ENCODE measurements at regions not wholly inside any gene's neighbourhood (a gene's known extent, or its start where the extent isn't known, plus 50 kb on each side); places are given as distances from the start of the nearest gene placed in this dataset.
A peak's percentile ranks its signal among the peaks of the same experiment; 100 is the strongest.
"Not testable (repeated sequence)": the region's sequence is repeated elsewhere in the genome, so short reads cannot be mapped to it uniquely, and the experiment has no call there.

GRCh38 chr7:155380976-155381851 lies 76.7 kb upstream of the EN2 start:
- no peak for DNase-seq
- Histone ChIP-seq H3K4me1 (peaks cover 0 to 41% (median 32%) of the 10 kb centered on the region in 4 donors), H3K4me3 (peak overlapping the region in 3 of 4 donors; percentile 13 to 37 (median 24)), H3K9me3 (no peaks in the 10 kb centered on the region), H3K36me3 (no peaks in the 10 kb centered on the region), H3K27ac (no peak overlapping the region), H3K27me3 (peaks cover 63 to 98% (median 85%) of the 10 kb centered on the region in 3 donors)
- TF ChIP-seq POLR2A (IDR thresholded peaks at IDR 0.05): no peak
- intact Hi-C loops (cut with DNase I): no loop called here
- WGBS, 2 donors: 3 to 4% methylated on average over 42 of the region's 42 CpGs

- Histone ChIP-seq H3K4me3 (peak overlapping the region in 3 of 4 donors; percentile 13 to 37 (median 24)), H3K36me3 (no peaks in the 10 kb centered on the region), H3K27me3 (peaks cover 54 to 98% (median 83%) of the 10 kb centered on the region in 3 donors), H3K27ac (no peak overlapping the region), H3K9me3 (no peaks in the 10 kb centered on the region), H3K4me1 (peaks cover 0 to 41% (median 32%) of the 10 kb centered on the region in 4 donors)
- no peak for DNase-seq
- no peak for TF ChIP-seq POLR2A (IDR thresholded peaks at IDR 0.05)
- TF ChIP-seq EP300 (IDR thresholded peaks at IDR 0.05): no peak
- no peak for TF ChIP-seq POLR2AphosphoS5 (IDR thresholded peaks at IDR 0.05)
- no peak for TF ChIP-seq CTCF (IDR thresholded peaks at IDR 0.05)
- 5 to 9% methylated on average over 75 of the region's 75 CpGs for WGBS, 2 donors
- intact Hi-C loops (cut with DNase I): no loop called here
These were observed 75.8 kb upstream of the EN2 start for GRCh38 chr7:155381852-155382801.

DNA sequence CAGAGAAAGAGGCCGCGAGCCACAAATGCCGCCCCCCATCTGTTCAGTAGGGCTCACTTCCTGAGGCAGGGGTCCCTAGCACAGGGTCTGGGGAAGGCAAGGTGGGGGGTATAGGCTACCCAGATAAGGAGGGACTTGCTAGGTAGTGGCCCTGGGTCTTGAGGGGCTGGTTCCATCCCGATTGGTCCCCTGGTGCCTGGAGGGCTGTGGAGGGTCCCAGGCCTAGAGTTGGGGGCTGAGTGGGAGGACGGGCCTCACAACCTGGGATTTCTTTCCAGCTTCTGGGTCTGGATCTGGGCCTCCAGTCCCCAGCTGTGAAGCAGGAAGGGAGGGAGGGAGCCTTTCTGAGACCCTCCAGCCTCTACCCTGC lies 75.1 kb upstream of the EN2 start:
- Histone ChIP-seq H3K9me3 (no peaks in the 10 kb centered on the region), H3K4me1 (peaks cover 0 to 36% (median 27%) of the 10 kb centered on the region in 4 donors), H3K4me3 (no peak overlapping the region), H3K36me3 (no peaks in the 10 kb centered on the region), H3K27ac (no peak overlapping the region), H3K27me3 (peaks cover 50 to 98% (median 77%) of the 10 kb centered on the region in 3 donors)
- intact Hi-C loops (cut with DNase I): no loop called here
- WGBS, 2 donors: 53 to 54% methylated on average over 5 of the region's 5 CpGs
- TF ChIP-seq CTCF (IDR thresholded peaks at IDR 0.05) (no peak), POLR2A (IDR thresholded peaks at IDR 0.05) (no peak), POLR2AphosphoS5 (IDR thresholded peaks at IDR 0.05) (no peak)
- DNase-seq: no peak

GRCh38 chr7:155383756-155384491 lies 74.0 kb upstream of the EN2 start:
- 65 to 77% methylated on average over 19 of the region's 19 CpGs for WGBS, 2 donors
- DNase-seq: no peak
- intact Hi-C loops (cut with DNase I): no loop called here
- H3K4me3 ChIP-seq: no peak overlapping the region
- no peak for TF ChIP-seq POLR2AphosphoS5 (IDR thresholded peaks at IDR 0.05)
- TF ChIP-seq POLR2A (IDR thresholded peaks at IDR 0.05): no peak
- no peak for TF ChIP-seq EP300 (IDR thresholded peaks at IDR 0.05)
- H3K9me3 ChIP-seq: no peaks in the 10 kb centered on the region
- no peaks in the 10 kb centered on the region for H3K36me3 ChIP-seq
- H3K27me3 ChIP-seq: peaks cover 40 to 94% (median 70%) of the 10 kb centered on the region in 3 donors
- peaks cover 0 to 29% (median 21%) of the 10 kb centered on the region in 4 donors for H3K4me1 ChIP-seq
- H3K27ac ChIP-seq: no peak overlapping the region

DNA sequence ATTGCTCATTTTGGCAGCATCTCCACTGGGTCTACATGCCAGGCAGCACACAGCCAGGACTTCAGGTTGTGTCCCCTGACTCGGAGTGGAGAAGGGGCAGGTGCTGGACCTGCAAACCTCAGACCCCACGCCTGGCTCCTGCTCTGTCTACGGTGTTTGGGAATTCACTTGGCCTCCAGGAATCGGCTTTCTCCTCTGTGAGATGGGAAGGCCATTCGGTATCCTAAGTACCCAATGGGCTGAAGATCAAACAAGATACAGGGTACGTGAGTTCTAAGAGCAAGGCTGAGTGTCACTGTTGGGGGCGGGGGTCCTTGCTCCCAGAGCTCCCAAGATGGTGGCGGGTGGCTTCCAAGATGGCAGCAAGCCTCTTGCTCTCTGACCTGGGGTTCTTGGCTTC lies 73.2 kb upstream of the EN2 start:
- Histone ChIP-seq H3K9me3 (no peaks in the 10 kb centered on the region), H3K27me3 (peaks cover 32 to 94% (median 70%) of the 10 kb centered on the region in 3 donors), H3K36me3 (no peaks in the 10 kb centered on the region), H3K4me3 (no peak overlapping the region), H3K4me1 (peaks cover 0 to 29% (median 21%) of the 10 kb centered on the region in 4 donors), H3K27ac (no peak overlapping the region)
- no peak for TF ChIP-seq EP300 (IDR thresholded peaks at IDR 0.05)
- no peak for TF ChIP-seq CTCF (IDR thresholded peaks at IDR 0.05)
- no peak for TF ChIP-seq POLR2AphosphoS5 (IDR thresholded peaks at IDR 0.05)
- TF ChIP-seq POLR2A (IDR thresholded peaks at IDR 0.05): no peak
- DNase-seq: no peak
- 82 to 84% methylated on average over 8 of the region's 8 CpGs for WGBS, 2 donors
- intact Hi-C loops (cut with DNase I): no loop called here

GRCh38 chr7:155385182-155385581 lies 72.7 kb upstream of the EN2 start:
- intact Hi-C loops (cut with DNase I); H3K36me3 ChIP-seq; H3K9me3 ChIP-seq; H3K27ac ChIP-seq; DNase-seq; H3K4me3 ChIP-seq: not testable (repeated sequence)
- 90% methylated on average over 26 of the region's 26 CpGs for WGBS, 2 donors
- Histone ChIP-seq H3K4me1 (peaks cover 0 to 26% (median 21%) of the 10 kb centered on the region in 4 donors), H3K27me3 (peaks cover 27 to 91% (median 66%) of the 10 kb centered on the region in 3 donors)
